ENCODE measurements at regions not wholly inside any gene's neighbourhood (a gene's known extent, or its start where the extent isn't known, plus 50 kb on each side); places are given as distances from the start of the nearest gene placed in this dataset.

DNA sequence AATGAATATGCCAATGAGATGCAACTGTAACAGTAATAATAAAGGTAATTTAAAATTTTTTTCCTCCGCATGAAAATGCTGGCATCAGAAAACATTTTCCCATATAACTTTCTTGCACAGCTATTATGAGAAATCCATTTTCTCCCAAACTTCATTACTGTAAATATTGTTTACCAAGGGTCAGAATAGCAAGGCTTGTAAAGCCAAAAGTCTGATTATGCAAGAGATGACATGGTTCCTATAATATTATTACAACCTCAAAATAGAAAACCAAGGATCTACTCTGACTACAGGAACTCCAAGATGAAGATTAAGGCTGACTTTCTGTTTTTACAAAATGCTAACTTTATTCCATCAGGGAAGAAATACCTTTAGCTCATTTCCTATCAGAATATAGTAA, 162.7 kb upstream of the CDK1 start:
- WGBS, result 93% methylated on average over 1 of the region's 1 CpG
- H3K9me3 ChIP-seq (ENCODE audit: control insufficient read depth, low read length), result no peaks in the 10 kb centered on the region
- intact Hi-C loops (cut with DNase I), result no loop called here
- H3K27ac ChIP-seq (ENCODE audit: low read length), result no peak overlapping the region
- no peak overlapping the region for H3K4me3 ChIP-seq (ENCODE audit: low read length)
- no peaks in the 10 kb centered on the region for H3K27me3 ChIP-seq (ENCODE audit: control insufficient read depth, insufficient read depth)
- ATAC-seq, result no peak
- no peak for DNase-seq
- H3K4me1 ChIP-seq (ENCODE audit: control insufficient read depth, insufficient read depth, low read length), result no peaks in the 10 kb centered on the region

DNA sequence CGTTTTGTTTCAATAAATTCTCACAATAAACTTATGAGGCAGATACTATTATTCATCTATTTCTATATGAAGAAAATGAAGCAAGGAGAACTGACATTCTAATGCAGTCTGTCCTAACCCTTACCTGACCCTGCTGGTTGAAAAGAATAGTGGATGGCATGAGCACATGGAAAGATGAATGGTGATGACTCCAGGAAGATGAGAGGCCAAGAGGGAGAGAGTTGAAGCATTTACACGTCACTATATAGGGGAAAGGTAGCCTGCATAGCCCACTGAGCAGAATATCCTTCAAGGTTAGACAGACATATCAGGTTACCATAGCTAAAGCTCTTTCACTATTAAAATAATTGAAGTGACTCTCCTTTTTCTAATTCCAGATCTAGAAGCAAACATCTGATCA, 163.9 kb upstream of the CDK1 start:
- H3K27ac ChIP-seq (ENCODE audit: low read length), result no peak overlapping the region
- intact Hi-C loops (cut with DNase I), result no loop called here
- H3K27me3 ChIP-seq (ENCODE audit: control insufficient read depth, insufficient read depth), result no peaks in the 10 kb centered on the region
- no peaks in the 10 kb centered on the region for H3K4me1 ChIP-seq (ENCODE audit: control insufficient read depth, insufficient read depth, low read length)
- DNase-seq (no peak), ATAC-seq (no peak)
- no peaks in the 10 kb centered on the region for H3K9me3 ChIP-seq (ENCODE audit: control insufficient read depth, low read length)
- H3K4me3 ChIP-seq (ENCODE audit: low read length), result no peak overlapping the region
- WGBS, result 68% methylated on average over 2 of the region's 2 CpGs

DNA sequence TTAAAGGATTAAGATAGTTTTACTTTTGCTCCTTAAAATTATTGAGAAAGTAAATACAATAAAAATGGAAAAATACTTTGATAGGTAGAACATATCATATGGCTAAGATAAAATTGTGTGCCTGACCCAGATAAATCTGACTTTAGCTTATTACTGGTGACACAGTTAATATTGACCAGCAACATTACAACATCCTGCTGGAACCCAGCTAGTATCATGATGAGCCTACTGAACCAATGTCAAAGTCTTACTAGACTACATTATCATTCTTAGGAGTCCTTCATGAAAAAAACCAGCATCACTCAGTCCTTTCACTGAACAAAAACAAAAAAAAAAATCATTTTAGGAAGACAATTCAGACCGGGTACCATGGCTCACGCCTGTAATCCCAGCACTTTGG, 164.8 kb upstream of the CDK1 start:
- no peak overlapping the region for H3K27ac ChIP-seq (ENCODE audit: low read length)
- H3K4me1 ChIP-seq (ENCODE audit: control insufficient read depth, insufficient read depth, low read length), result no peaks in the 10 kb centered on the region
- H3K4me3 ChIP-seq (ENCODE audit: low read length), result no peak overlapping the region
- no peaks in the 10 kb centered on the region for H3K9me3 ChIP-seq (ENCODE audit: control insufficient read depth, low read length)
- WGBS, result 94% methylated on average over 2 of the region's 2 CpGs
- DNase-seq (no peak), ATAC-seq (no peak)
- intact Hi-C loops (cut with DNase I), result no loop called here
- H3K27me3 ChIP-seq (ENCODE audit: control insufficient read depth, insufficient read depth), result no peaks in the 10 kb centered on the region

DNA sequence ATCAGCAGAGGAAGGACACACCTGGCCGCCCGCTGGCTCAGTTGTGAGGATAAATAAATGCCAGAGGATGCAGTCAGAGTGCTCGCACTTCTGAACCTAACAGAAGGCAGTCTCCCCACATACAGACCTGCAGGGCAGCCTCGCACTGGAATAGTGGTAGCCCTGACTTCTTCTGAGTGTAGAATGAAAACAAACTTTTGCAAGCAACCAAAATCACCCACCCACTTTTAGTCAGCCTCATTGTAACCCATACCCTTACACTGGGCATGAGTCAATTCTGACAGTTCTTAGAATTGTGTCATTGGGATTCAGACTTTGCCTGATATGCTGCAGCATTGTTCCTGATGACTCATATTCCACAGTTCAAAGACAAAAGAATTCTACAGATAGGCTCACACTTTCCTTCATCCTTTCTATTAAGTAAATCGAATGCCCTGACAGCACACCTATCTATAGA, 167.0 kb upstream of the CDK1 start:
- 77% methylated on average over 5 of the region's 5 CpGs for WGBS
- Histone ChIP-seq H3K27ac (ENCODE audit: low read length) (no peak overlapping the region), H3K9me3 (ENCODE audit: control insufficient read depth, low read length) (no peaks in the 10 kb centered on the region), H3K4me3 (ENCODE audit: low read length) (no peak overlapping the region), H3K4me1 (ENCODE audit: control insufficient read depth, insufficient read depth, low read length) (no peaks in the 10 kb centered on the region), H3K27me3 (ENCODE audit: control insufficient read depth, insufficient read depth) (no peaks in the 10 kb centered on the region)
- intact Hi-C loops (cut with DNase I), result no loop called here
- ATAC-seq (no peak), DNase-seq (no peak)

DNA sequence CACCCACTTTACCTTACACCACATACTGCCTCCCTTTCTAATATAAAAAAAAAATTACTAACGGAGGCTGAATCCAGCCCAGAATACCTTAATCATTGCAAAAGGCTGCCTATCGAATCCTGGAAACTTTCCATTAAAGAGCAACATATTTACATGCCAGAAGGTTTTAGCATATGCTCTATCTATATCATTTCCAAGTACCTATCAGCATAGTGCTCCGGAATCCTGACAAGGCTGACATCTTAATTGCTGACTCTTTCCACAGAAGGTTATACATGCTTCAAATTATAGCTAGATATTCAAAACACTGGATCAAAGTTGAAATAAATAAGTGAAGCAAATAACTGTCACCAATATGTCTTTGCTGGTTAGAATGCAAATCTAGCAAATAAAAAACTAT, 170.9 kb upstream of the CDK1 start:
- Histone ChIP-seq H3K9me3 (ENCODE audit: control insufficient read depth, low read length) (no peaks in the 10 kb centered on the region), H3K4me1 (ENCODE audit: control insufficient read depth, insufficient read depth, low read length) (no peaks in the 10 kb centered on the region), H3K27me3 (ENCODE audit: control insufficient read depth, insufficient read depth) (no peaks in the 10 kb centered on the region), H3K27ac (ENCODE audit: low read length) (no peak overlapping the region), H3K4me3 (ENCODE audit: low read length) (no peak overlapping the region)
- DNase-seq (no peak), ATAC-seq (no peak)
- intact Hi-C loops (cut with DNase I), result no loop called here
- WGBS, result 62% methylated on average over 3 of the region's 3 CpGs

DNA sequence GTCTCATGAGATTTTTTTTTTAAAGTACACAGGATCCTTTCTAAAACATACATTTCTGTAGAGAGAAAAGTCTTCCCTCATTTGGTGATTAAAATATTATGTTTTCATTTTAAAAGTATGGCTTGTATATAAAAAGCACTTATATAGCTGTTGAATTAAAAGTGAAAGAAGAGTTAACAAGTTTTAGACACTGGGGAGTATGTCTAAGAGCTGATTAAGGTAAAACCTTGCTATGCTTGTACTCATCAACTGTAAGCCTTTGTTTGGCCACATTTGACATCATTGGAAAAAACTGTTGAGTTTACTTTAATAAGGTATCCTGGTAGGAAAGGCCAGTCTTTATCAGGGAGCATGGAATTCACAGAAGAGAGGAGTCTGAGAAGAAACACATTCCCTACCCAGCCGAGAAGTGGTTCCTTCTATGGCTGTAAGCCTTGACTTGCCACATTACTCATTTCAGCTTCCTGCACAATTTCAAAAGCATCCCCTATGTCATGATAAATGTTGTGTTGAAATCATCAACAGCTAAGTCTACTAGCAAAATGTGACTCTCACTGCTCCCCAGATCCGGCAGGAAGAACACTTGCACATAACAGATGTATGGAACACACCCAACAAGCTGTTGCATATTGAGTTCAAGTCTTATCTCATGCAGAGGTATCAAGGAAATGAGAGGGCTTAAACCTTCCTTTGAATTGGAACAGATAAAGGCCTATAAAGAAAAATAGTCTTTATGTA, 171.8 kb upstream of the CDK1 start:
- intact Hi-C loops (cut with DNase I), result no loop called here
- WGBS, result 42% methylated on average over 2 of the region's 2 CpGs
- DNase-seq (no peak), ATAC-seq (no peak)
- H3K9me3 ChIP-seq (ENCODE audit: control insufficient read depth, low read length), result no peaks in the 10 kb centered on the region
- no peaks in the 10 kb centered on the region for H3K4me1 ChIP-seq (ENCODE audit: control insufficient read depth, insufficient read depth, low read length)
- no peak overlapping the region for H3K4me3 ChIP-seq (ENCODE audit: low read length)
- no peak overlapping the region for H3K27ac ChIP-seq (ENCODE audit: low read length)
- H3K27me3 ChIP-seq (ENCODE audit: control insufficient read depth, insufficient read depth), result no peaks in the 10 kb centered on the region

DNA sequence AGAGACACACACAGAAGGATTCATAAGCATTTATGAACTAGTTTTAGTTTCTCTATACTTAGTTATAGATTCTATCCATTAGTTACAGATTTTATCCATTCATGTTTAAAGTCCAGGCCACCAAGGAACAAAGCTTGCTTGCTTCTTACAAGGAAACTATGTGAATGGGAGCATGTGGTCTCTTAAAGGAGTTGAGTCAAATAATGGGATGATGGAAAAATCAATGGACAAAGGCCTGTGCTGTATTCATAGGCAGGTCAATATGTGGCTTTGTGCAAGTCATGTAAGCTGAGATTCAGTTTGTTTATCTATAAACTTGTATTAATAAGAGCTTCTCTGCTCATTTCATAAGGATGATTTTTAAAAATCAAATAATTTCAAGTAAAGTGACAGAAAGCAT, 172.8 kb upstream of the CDK1 start:
- H3K27me3 ChIP-seq (ENCODE audit: control insufficient read depth, insufficient read depth), result no peaks in the 10 kb centered on the region
- no peak overlapping the region for H3K27ac ChIP-seq (ENCODE audit: low read length)
- ATAC-seq, result no peak
- no peak overlapping the region for H3K4me3 ChIP-seq (ENCODE audit: low read length)
- intact Hi-C loops (cut with DNase I), result no loop called here
- H3K9me3 ChIP-seq (ENCODE audit: control insufficient read depth, low read length), result no peaks in the 10 kb centered on the region
- DNase-seq, result no peak
- H3K4me1 ChIP-seq (ENCODE audit: control insufficient read depth, insufficient read depth, low read length), result no peaks in the 10 kb centered on the region

GRCh38 chr10:60604342-60604741, 173.9 kb upstream of the CDK1 start:
- intact Hi-C loops (cut with DNase I), result no loop called here
- H3K27ac ChIP-seq (ENCODE audit: low read length), result no peak overlapping the region
- DNase-seq, result no peak
- no peaks in the 10 kb centered on the region for H3K27me3 ChIP-seq (ENCODE audit: control insufficient read depth, insufficient read depth)
- H3K9me3 ChIP-seq (ENCODE audit: control insufficient read depth, low read length), result no peaks in the 10 kb centered on the region
- H3K4me3 ChIP-seq (ENCODE audit: low read length), result no peak overlapping the region
- 42% methylated on average over 1 of the region's 1 CpG for WGBS
- no peaks in the 10 kb centered on the region for H3K4me1 ChIP-seq (ENCODE audit: control insufficient read depth, insufficient read depth, low read length)
- no peak for ATAC-seq

GRCh38 chr10:60597513-60597912, 180.8 kb upstream of the CDK1 start:
- Histone ChIP-seq H3K9me3 (ENCODE audit: control insufficient read depth, low read length) (no peaks in the 10 kb centered on the region), H3K27ac (ENCODE audit: low read length) (no peak overlapping the region), H3K4me1 (ENCODE audit: control insufficient read depth, insufficient read depth, low read length) (no peaks in the 10 kb centered on the region), H3K27me3 (ENCODE audit: control insufficient read depth, insufficient read depth) (no peaks in the 10 kb centered on the region), H3K4me3 (ENCODE audit: low read length) (no peak overlapping the region)
- DNase-seq (no peak), ATAC-seq (no peak)
- 96% methylated on average over 1 of the region's 1 CpG for WGBS
- intact Hi-C loops (cut with DNase I), result no loop called here

DNA sequence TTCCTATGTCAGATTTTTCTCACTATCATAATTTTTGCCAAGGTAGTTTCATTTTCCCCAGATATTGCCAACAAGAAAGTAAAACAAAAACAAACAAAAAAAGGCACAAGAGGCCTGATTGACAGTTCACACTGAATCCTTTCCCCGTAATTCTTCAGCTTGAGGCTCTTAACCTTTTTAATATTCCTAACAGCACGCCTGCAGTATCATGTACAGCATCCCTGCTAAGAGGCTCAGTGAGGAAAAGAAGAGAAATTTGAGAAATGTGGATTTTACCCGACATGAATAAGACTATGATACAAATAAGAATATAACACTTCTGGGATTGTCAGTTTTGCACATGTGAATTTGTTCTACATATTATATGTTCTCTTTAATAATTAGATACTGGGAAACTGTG, 182.4 kb upstream of the CDK1 start:
- intact Hi-C loops (cut with DNase I), result no loop called here
- Histone ChIP-seq H3K9me3 (ENCODE audit: control insufficient read depth, low read length) (no peaks in the 10 kb centered on the region), H3K27ac (ENCODE audit: low read length) (no peak overlapping the region), H3K4me3 (ENCODE audit: low read length) (no peak overlapping the region), H3K4me1 (ENCODE audit: control insufficient read depth, insufficient read depth, low read length) (no peaks in the 10 kb centered on the region), H3K27me3 (ENCODE audit: control insufficient read depth, insufficient read depth) (no peaks in the 10 kb centered on the region)
- WGBS, result 85% methylated on average over 3 of the region's 3 CpGs
- no peak for DNase-seq
- ATAC-seq, result no peak

DNA sequence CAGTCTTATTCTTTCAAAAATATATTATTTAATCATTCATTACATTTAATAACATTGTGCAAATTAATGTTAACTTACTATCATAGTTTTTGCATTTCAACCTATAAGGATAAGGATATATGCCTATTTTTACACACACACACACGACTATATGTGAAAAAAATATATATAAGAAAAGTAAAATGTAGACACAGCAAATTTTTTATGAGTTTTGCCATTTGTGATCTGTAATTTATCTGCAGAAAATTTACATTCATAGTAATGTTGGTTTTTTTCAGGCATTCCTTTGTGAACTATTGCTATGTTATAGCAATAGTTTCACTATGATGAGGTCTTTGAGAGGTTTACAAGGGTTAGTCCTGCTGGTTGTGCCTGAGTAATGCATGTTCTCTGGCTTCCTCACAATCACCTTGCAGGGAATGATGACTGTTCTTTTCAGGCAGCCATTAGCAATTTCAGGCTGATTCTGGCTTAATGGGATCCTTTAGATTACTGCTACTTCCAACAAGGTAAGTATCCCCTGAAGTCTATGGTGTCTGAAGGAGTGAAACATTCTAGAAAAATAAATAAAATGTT, 183.7 kb upstream of the CDK1 start:
- intact Hi-C loops (cut with DNase I), result no loop called here
- no peaks in the 10 kb centered on the region for H3K9me3 ChIP-seq (ENCODE audit: control insufficient read depth, low read length)
- DNase-seq (no peak), ATAC-seq (no peak)
- no peaks in the 10 kb centered on the region for H3K27me3 ChIP-seq (ENCODE audit: control insufficient read depth, insufficient read depth)
- H3K27ac ChIP-seq (ENCODE audit: low read length), result no peak overlapping the region
- WGBS, result 82% methylated on average over 1 of the region's 1 CpG
- H3K4me3 ChIP-seq (ENCODE audit: low read length), result no peak overlapping the region
- H3K4me1 ChIP-seq (ENCODE audit: control insufficient read depth, insufficient read depth, low read length), result no peaks in the 10 kb centered on the region

DNA sequence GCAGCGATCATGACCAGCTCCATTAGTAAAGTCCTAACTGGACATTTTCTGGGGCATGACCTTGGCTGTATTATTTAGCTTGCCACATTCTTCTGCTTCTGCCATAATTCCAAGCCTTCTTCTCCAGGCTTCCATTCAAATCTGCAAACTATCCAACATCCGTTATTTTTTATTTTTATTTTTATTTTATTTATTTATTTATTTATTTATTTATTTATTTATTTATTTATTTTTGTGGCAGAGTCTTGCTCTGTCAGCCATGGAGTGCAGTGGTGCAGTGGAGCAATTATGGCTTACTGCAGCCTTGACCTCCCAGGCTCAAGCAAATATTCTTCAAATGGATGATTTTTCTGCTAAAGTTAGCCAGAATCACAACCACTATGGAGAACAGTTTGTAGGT, 187.2 kb upstream of the CDK1 start:
- intact Hi-C loops (cut with DNase I), result no loop called here
- H3K4me1 ChIP-seq (ENCODE audit: control insufficient read depth, insufficient read depth, low read length), result no peaks in the 10 kb centered on the region
- DNase-seq (no peak), ATAC-seq (no peak)
- no peaks in the 10 kb centered on the region for H3K27me3 ChIP-seq (ENCODE audit: control insufficient read depth, insufficient read depth)
- WGBS, result 97% methylated on average over 2 of the region's 2 CpGs
- no peaks in the 10 kb centered on the region for H3K9me3 ChIP-seq (ENCODE audit: control insufficient read depth, low read length)
- no peak overlapping the region for H3K27ac ChIP-seq (ENCODE audit: low read length)
- H3K4me3 ChIP-seq (ENCODE audit: low read length), result no peak overlapping the region
